ENCODE measurements at regions not wholly inside any gene's neighbourhood (a gene's known extent, or its start where the extent isn't known, plus 50 kb on each side); places are given as distances from the start of the nearest gene placed in this dataset.

DNA sequence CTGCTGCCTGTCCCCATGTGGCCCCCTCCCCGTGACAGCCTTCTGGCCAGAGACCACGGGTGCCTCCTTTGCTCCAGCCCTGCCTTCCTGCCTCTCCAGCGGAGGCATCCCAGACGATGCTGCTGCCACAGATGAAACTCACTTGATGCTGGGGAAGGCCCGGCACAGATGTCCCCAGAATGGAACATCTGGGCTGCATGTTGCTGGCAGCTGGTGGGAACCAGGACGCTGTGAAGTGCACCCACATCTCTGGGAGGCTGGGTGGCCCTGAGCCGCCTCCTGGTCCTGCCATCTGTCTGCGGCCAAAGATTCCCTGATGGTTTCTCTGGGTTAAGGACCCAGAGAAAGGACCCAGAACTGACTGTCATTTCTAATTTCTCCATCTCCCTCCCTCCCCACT, 51.9 kb upstream of the PTPRS start:
- no peak overlapping the region for H3K27ac ChIP-seq
- ATAC-seq (ENCODE audit: insufficient number of reproducible peaks, low FRiP score, low read depth) (no peak), DNase-seq (ENCODE audit: low spot score) (no peak)
- no peaks in the 10 kb centered on the region for H3K36me3 ChIP-seq
- no peaks in the 10 kb centered on the region for H3K9me3 ChIP-seq
- no peaks in the 10 kb centered on the region for H3K27me3 ChIP-seq (replicated peaks; ENCODE audit: insufficient read depth)
- H3K4me3 ChIP-seq: no peak overlapping the region
- TF ChIP-seq, protein P1, sequence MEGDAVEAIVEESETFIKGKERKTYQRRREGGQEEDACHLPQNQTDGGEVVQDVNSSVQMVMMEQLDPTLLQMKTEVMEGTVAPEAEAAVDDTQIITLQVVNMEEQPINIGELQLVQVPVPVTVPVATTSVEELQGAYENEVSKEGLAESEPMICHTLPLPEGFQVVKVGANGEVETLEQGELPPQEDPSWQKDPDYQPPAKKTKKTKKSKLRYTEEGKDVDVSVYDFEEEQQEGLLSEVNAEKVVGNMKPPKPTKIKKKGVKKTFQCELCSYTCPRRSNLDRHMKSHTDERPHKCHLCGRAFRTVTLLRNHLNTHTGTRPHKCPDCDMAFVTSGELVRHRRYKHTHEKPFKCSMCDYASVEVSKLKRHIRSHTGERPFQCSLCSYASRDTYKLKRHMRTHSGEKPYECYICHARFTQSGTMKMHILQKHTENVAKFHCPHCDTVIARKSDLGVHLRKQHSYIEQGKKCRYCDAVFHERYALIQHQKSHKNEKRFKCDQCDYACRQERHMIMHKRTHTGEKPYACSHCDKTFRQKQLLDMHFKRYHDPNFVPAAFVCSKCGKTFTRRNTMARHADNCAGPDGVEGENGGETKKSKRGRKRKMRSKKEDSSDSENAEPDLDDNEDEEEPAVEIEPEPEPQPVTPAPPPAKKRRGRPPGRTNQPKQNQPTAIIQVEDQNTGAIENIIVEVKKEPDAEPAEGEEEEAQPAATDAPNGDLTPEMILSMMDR (IDR thresholded peaks at IDR 0.05): no peak
- H3K4me1 ChIP-seq (ENCODE audit: control insufficient read depth in 1 of 2, low read depth in 2 of 2): no peaks in the 10 kb centered on the region

DNA sequence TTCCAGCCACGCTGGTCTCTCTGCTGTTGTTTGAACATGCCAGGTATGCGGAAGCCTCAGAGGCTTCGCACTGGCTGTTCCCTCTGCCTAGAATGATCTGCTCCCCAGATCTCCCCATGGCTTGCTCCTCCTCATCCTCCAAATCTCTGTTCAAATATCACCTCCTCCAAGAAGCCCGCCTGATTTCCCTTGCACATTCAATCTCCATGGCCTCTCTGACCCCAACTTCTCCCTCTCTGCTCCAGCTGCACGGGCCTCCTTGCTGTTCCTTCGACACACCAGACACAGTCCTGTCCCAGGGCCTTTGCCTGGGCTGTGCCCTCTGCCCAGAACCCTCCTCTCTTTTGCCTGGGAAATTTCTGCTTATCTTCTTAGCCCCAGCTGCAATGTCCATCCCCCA, 52.5 kb upstream of the PTPRS start:
- DNase-seq (ENCODE audit: low spot score): no peak
- TF ChIP-seq, protein P1 (IDR thresholded peaks at IDR 0.05): no peak
- Histone ChIP-seq H3K27ac (no peak overlapping the region), H3K36me3 (no peaks in the 10 kb centered on the region), H3K9me3 (no peaks in the 10 kb centered on the region), H3K4me3 (no peak overlapping the region), H3K4me1 (ENCODE audit: control insufficient read depth in 1 of 2, low read depth in 2 of 2) (no peaks in the 10 kb centered on the region), H3K27me3 (replicated peaks; ENCODE audit: insufficient read depth) (no peaks in the 10 kb centered on the region)
- ATAC-seq (ENCODE audit: insufficient number of reproducible peaks, low FRiP score, low read depth): no peak

DNA sequence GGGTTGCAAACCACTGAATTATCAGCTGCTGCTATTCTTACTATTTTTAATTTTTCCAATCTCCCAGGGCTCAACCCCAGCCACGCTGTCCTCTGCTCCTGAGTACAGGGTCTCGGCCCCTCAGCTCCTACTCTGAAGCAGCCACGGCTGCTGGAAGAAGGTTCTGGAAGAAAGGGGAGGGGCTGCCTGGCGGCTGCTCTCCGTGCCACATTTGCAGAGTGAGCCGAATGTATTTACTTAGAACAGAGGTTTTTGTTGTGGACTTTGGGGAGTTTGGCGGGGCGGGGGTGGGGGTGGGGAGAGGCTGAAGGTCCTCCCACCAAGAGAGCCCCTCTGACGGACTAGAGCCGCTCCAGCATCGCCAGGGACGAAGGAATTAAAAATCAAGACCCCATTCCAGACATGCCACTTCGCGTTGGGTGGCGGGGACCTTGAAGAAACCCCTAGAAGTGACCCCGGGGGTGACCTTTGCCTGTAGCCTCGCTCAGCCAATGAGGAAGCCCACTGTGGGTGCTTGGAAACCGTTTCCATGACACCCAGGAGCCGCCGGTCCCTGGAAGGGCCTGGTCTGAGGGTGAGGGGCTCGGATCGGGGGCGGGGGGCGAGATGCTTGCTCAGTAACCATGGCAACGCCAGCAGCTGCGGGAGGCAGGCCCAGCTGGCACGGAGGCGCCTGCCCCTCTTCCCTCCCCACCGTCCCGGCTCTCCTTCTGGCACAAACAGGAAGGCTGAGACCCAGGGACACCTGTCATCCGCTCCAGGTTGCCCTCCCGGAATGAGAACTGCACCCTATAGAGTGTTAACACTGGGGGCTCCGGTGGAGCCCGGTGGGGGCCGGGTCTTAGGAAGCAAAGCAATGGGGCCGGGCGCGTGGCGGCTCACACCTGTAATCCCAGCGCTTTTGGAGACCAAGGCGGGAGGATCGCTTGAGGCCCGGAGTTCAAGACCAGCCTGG, 54.2 kb upstream of the PTPRS start:
- Histone ChIP-seq H3K4me3 (no peak overlapping the region), H3K36me3 (no peaks in the 10 kb centered on the region), H3K27ac (no peak overlapping the region), H3K27me3 (replicated peaks; ENCODE audit: insufficient read depth) (no peaks in the 10 kb centered on the region), H3K9me3 (no peaks in the 10 kb centered on the region), H3K4me1 (ENCODE audit: control insufficient read depth in 1 of 2, low read depth in 2 of 2) (no peaks in the 10 kb centered on the region)
- DNase-seq (ENCODE audit: low spot score) (no peak), ATAC-seq (ENCODE audit: insufficient number of reproducible peaks, low FRiP score, low read depth) (no peak)
- TF ChIP-seq, protein P1 (IDR thresholded peaks at IDR 0.05): no peak

DNA sequence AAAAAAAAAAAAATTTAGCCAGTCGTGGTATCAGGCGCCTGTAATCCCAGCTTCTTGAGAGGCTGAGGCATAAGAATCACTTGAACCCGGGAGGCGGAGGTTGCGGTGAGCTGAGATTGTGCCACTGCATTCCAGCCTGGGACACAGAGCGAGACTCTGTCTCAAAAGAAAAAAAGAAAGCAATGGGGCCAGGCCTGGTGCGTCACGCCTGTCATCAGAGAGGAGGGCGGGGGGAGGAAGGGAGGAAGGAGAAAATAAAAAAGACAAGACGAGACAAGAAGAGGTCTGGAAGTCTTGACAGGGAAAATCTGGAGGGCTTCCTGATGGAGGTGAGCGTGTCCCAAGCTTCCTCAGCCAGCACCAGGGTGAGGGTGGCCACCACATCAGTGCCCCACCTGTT, 54.9 kb upstream of the PTPRS start:
- no peaks in the 10 kb centered on the region for H3K4me1 ChIP-seq (ENCODE audit: control insufficient read depth in 1 of 2, low read depth in 2 of 2)
- no peak overlapping the region for H3K27ac ChIP-seq
- no peaks in the 10 kb centered on the region for H3K9me3 ChIP-seq
- DNase-seq (ENCODE audit: low spot score): no peak
- no peak overlapping the region for H3K4me3 ChIP-seq
- H3K27me3 ChIP-seq (replicated peaks; ENCODE audit: insufficient read depth): no peaks in the 10 kb centered on the region
- TF ChIP-seq, protein P1 (IDR thresholded peaks at IDR 0.05): no peak
- no peaks in the 10 kb centered on the region for H3K36me3 ChIP-seq
- no peak for ATAC-seq (ENCODE audit: insufficient number of reproducible peaks, low FRiP score, low read depth)

DNA sequence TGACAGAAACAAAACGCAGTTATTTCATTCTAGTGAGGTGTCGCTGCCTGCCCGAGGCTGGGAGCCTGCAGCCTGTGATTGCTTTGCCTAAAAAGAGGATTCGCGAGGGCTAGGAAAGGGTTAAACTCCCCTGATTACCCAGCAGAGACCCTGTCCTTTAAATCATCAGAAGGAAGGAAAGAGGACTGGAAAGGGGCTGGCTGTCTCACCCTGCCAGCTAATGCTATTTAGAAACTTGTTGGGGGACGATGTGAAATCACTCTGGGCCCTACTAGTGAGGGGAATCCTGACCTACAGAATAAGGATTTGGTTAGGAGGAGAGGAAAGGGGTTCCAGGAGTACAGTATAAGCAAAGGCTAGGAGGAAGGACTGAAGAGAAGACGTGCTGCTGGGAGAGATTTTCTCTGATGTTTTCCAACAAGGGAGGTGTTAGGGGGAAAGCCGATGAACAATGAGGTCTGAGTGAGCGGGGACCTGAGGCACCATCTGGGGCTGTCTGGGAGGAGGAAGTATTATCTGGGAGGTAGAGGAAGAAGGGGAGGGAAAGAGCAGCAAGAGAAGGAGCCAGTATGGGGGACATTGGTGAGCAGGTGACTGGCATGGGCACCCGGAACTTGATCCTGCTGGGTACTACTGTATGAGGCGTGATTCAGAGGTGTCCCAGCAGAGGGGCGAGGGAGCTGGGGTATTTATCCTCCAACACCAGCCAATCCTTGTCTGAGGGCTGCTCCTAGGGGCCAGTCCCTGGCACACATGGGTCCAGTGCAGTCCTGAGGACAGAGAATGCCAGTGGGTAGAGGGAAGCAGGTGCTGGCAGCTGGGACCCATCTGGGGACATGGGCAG, 55.7 kb upstream of the PTPRS start:
- DNase-seq (ENCODE audit: low spot score): no peak

More for the DNA sequence above, 55.7 kb upstream of the PTPRS start:
- H3K4me3 ChIP-seq: no peak overlapping the region
- no peak overlapping the region for H3K27ac ChIP-seq
- no peaks in the 10 kb centered on the region for H3K27me3 ChIP-seq (replicated peaks; ENCODE audit: insufficient read depth)
- no peak for ATAC-seq (ENCODE audit: insufficient number of reproducible peaks, low FRiP score, low read depth)
- no peaks in the 10 kb centered on the region for H3K9me3 ChIP-seq
- H3K36me3 ChIP-seq: no peaks in the 10 kb centered on the region
- H3K4me1 ChIP-seq (ENCODE audit: control insufficient read depth in 1 of 2, low read depth in 2 of 2): no peaks in the 10 kb centered on the region
- TF ChIP-seq, protein P1 (IDR thresholded peaks at IDR 0.05): no peak
